ENCODE measurements at regions not wholly inside any gene's neighbourhood (a gene's known extent, or its start where the extent isn't known, plus 50 kb on each side); places are given as distances from the start of the nearest gene placed in this dataset.
"Not testable (repeated sequence)": the region's sequence is repeated elsewhere in the genome, so short reads cannot be mapped to it uniquely, and the experiment has no call there.

- no peak for DNase-seq
Measured at GRCh38 chr21:15638856-15639549, 90.8 kb upstream of the USP25 start.

GRCh38 chr21:15640113-15640512, 89.7 kb upstream of the USP25 start:
- DNase-seq, result not testable (repeated sequence)

GRCh38 chr21:15644489-15644888, 85.3 kb upstream of the USP25 start:
- no peak for DNase-seq

- no peak for DNase-seq
Measured at GRCh38 chr21:15645830-15646229, 84.0 kb upstream of the USP25 start.

GRCh38 chr21:15650735-15651134, 79.0 kb upstream of the USP25 start:
- DNase-seq, result no peak

- DNase-seq, result no peak
Measured at GRCh38 chr21:15651172-15651571, 78.6 kb upstream of the USP25 start.

GRCh38 chr21:15653710-15654109, 76.1 kb upstream of the USP25 start:
- no peak for DNase-seq

GRCh38 chr21:15654171-15654570, 75.6 kb upstream of the USP25 start:
- no peak for DNase-seq

GRCh38 chr21:15659753-15660422, 69.9 kb upstream of the USP25 start:
- DNase-seq, result no peak

- no peak for DNase-seq
Measured at GRCh38 chr21:15660423-15660804, 69.4 kb upstream of the USP25 start.

GRCh38 chr21:15667010-15667409, 62.8 kb upstream of the USP25 start:
- DNase-seq, result no peak

- DNase-seq, result no peak
Measured at GRCh38 chr21:15667819-15668218, 62.0 kb upstream of the USP25 start.

GRCh38 chr21:15669247-15669646, 60.5 kb upstream of the USP25 start:
- no peak for DNase-seq

GRCh38 chr21:15671188-15671587, 58.6 kb upstream of the USP25 start:
- no peak for DNase-seq

GRCh38 chr21:15672578-15672977, 57.2 kb upstream of the USP25 start:
- not testable (repeated sequence) for DNase-seq

- DNase-seq, result no peak
Measured at GRCh38 chr21:15676935-15677334, 52.8 kb upstream of the USP25 start.

- DNase-seq, result no peak
Measured at GRCh38 chr21:15679630-15680029, 50.2 kb upstream of the USP25 start.

All from activated naive CD4-positive, alpha-beta T cell treated with Interleukin-2 at 50 U/mL for 16 hours (primary cell).